ENCODE measurements at regions not wholly inside any gene's neighbourhood (a gene's known extent, or its start where the extent isn't known, plus 50 kb on each side); places are given as distances from the start of the nearest gene placed in this dataset.

- no peak for TF ChIP-seq CTCF (conservative IDR thresholded peaks at IDR 0.05; ENCODE audit: low read depth in 2 of 2)
- no peak for TF ChIP-seq REST (IDR thresholded peaks at IDR 0.05; ENCODE audit: unreplicated experiment)
- no peak for TF ChIP-seq JUNB (IDR thresholded peaks at IDR 0.05; ENCODE audit: unreplicated experiment)
- no peak for TF ChIP-seq EZH2 (IDR thresholded peaks at IDR 0.05; ENCODE audit: low read depth, unreplicated experiment)
- no peak for TF ChIP-seq POLR2AphosphoS5 (IDR thresholded peaks at IDR 0.05; ENCODE audit: low read depth)
- no peak for TF ChIP-seq ZNF114 (CRISPR knock-in tag; IDR thresholded peaks at IDR 0.05)
- TF ChIP-seq STAT1 (IDR thresholded peaks at IDR 0.05; ENCODE audit: unreplicated experiment) = no peak
- no peak for TF ChIP-seq EZH2phosphoT487 (IDR thresholded peaks at IDR 0.05; ENCODE audit: unreplicated experiment)
- no peak for TF ChIP-seq CREB1 (CRISPR knock-in tag; IDR thresholded peaks at IDR 0.05; ENCODE audit: low read depth)
Measured at GRCh38 chr5:68505917-68506860, 290.6 kb downstream of the PIK3R1 start.

Data from GM23338 (cell line).